ENCODE measurements at regions not wholly inside any gene's neighbourhood (a gene's known extent, or its start where the extent isn't known, plus 50 kb on each side); places are given as distances from the start of the nearest gene placed in this dataset.

DNA sequence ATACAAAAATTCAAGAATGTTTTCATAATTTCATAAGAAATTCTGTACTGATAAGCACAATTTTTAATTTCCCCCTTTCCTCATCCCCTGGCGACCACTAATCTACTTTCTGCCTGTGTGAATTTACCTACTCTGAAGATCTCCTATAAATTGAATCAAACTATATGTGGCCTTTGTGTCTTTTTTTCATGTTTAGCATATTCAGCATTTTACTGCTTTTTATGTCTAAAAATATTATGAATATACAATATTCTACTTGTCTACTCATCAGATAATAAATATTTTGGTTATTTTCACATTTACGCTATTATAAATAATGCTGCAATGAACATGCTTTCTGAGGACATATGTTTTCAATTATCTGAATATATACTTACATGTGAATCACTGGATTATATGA lies 144.8 kb downstream of the CYLC2 start:
- no peak overlapping the region for H3K4me3 ChIP-seq (ENCODE audit: low read length)
- no peak for TF ChIP-seq CTCF (IDR thresholded peaks at IDR 0.05; ENCODE audit: insufficient read depth, low read depth, low read length, missing control alignments)
- no peak for DNase-seq (ENCODE audit: low read depth)

- peak; percentile 1 for DNase-seq (ENCODE audit: low read depth)
- TF ChIP-seq CTCF (IDR thresholded peaks at IDR 0.05; ENCODE audit: insufficient read depth, low read depth, low read length, missing control alignments): no peak
- H3K4me3 ChIP-seq (ENCODE audit: low read length): no peak overlapping the region
Observed at GRCh38 chr9:103152473-103152872, 157.3 kb downstream of the CYLC2 start.

DNA sequence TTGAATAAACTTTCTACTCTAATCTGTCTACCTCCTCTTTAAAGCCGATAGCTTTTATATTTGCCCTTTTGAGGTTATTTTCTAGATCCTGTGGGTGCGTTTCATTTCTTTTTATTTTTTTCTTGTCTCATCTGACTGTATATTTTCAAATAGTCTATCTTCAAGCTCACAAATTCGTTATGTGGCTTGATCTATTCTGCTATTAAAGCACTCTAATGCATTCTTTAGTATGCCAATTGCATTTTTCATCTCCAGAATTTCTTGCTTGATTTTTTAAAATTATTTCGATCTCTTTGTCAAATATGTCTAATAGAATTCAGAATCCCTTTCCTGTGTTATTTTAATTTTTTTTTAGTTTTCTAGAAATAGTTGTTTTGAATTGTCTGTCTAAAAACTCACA lies 172.4 kb downstream of the CYLC2 start:
- H3K4me3 ChIP-seq (ENCODE audit: low read length): no peak overlapping the region
- no peak for DNase-seq (ENCODE audit: low read depth)
- TF ChIP-seq CTCF (IDR thresholded peaks at IDR 0.05; ENCODE audit: insufficient read depth, low read depth, low read length, missing control alignments): no peak

DNA sequence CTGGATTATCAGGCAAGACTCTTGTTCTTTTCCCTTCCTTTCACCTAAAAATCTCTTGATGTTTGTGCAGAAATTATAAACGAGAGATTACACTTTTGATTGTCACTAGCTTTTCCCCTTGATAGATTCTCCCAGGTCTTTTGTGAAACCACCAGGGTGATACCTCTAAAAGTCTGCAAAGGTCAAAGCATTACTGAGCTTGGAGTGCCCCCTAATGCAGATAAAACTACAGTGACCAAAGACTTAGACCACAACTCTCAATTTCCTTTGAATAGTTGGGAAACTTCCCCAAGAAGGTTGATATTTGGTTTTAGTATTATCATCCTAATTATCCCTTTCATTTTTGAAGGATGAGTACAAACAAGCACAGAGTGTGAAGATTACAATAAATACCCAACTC lies 173.1 kb downstream of the CYLC2 start:
- H3K4me3 ChIP-seq (ENCODE audit: low read length): no peak overlapping the region
- TF ChIP-seq CTCF (IDR thresholded peaks at IDR 0.05; ENCODE audit: insufficient read depth, low read depth, low read length, missing control alignments): no peak

GRCh38 chr9:103169798-103170197 lies 174.7 kb downstream of the CYLC2 start:
- no peak overlapping the region for H3K4me3 ChIP-seq (ENCODE audit: low read length)
- DNase-seq (ENCODE audit: low read depth): no peak
- TF ChIP-seq CTCF (IDR thresholded peaks at IDR 0.05; ENCODE audit: insufficient read depth, low read depth, low read length, missing control alignments): no peak

More for the DNA sequence above, 173.1 kb downstream of the CYLC2 start:
- no peak for DNase-seq (ENCODE audit: low read depth)

GRCh38 chr9:103183701-103184171 lies 188.6 kb downstream of the CYLC2 start:
- DNase-seq (ENCODE audit: low read depth): peak; percentile 53
- no peak for TF ChIP-seq CTCF (IDR thresholded peaks at IDR 0.05; ENCODE audit: insufficient read depth, low read depth, low read length, missing control alignments)
- H3K4me3 ChIP-seq (ENCODE audit: low read length): no peak overlapping the region

GRCh38 chr9:103186959-103187358 lies 191.8 kb downstream of the CYLC2 start:
- H3K4me3 ChIP-seq (ENCODE audit: low read length): no peak overlapping the region
- no peak for DNase-seq (ENCODE audit: low read depth)
- no peak for TF ChIP-seq CTCF (IDR thresholded peaks at IDR 0.05; ENCODE audit: insufficient read depth, low read depth, low read length, missing control alignments)
